ENCODE measurements at regions not wholly inside any gene's neighbourhood (a gene's known extent, or its start where the extent isn't known, plus 50 kb on each side); places are given as distances from the start of the nearest gene placed in this dataset.
"Not testable (repeated sequence)": the region's sequence is repeated elsewhere in the genome, so short reads cannot be mapped to it uniquely, and the experiment has no call there.

DNA sequence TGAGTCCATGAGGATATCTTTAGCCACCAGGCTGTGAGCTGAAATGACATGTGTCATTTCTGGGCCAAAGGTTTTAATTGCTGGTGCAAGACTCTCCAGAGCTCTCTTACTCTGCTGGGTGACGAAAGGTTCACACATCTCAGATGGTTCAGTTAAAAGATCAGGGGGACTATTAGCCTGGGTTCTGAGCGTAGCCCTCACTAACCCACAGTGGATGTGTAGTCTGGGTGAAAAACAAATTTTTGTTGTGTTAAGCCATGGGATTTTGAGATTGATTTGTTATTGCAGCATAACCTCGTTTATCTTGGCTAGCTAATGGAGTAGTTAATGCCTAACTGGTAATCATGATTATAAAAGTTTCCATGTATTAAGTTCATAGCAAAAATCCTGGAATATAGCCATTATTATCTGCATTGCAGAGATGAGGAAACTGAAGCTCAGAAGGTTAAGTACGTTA, 251.5 kb downstream of the RMST start:
- no peak for DNase-seq

DNA sequence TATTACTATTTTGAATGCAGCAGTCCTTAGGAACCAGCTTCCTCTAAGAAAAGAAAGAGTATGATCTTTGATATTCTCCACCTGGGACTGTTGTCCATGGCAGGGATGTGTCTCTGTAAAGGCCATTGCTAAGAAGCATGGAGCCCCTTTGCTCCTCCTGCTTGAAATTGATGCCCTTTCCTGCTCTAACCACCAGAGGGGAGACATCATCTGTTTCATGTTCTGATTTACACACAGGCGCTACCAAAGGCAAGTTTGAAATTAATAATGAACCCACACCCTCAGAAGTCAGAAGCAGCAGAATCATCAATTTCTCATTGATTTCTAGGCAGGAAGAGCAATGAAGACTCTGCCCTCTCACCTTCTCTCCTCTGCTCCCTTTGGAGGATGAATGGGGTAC, 253.8 kb downstream of the RMST start:
- no peak for DNase-seq

DNA sequence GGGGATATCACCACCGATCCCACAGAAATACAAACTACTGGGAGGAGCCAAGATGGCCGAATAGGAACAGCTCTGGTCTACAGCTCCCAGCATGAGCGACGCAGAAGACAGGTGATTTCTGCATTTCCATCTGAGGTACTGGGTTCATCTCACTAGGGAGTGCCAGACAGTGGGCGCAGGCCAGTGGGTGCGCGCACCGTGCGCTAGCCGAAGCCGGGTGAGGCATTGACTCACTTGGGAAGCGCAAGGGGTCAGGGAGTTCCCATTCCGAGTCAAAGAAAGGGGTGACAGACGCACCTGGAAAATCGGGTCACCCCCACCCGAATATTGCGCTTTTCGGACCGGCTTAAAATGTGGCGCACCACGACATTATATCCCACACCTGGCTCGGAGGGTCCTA, 261.2 kb downstream of the RMST start:
- DNase-seq: not testable (repeated sequence)

DNA sequence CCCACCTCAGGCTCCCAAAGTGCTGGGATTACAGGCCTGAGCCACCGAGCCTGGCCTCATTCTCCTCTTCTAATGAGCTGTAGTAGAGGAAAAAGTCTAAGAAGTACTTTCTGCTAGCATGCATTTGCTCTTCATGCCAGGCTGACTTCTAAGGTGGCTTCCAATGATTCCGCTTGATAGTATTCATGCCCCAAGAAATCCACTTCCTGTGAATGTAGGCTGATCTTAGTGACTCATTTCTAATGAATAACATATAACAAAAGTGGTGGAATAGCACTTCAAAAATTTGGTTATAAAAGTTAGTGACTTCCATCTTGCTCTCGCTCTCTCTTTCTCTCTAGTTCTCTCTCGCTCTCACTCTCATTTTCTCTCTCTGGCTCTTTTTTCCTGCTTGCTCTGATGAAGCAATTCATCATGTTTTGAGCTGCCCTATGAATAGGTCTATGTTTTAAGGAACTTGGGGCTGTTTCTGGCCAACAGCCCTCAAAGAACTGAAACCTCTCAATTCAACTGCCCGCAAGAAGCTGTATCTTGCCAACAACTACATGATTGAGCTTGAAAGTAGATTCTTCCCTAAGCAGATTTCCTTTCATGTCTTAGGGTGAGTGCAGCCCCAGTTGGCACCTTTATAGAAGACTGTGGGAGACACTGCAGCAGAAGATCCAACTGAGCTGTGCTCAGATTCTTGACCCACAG, 282.9 kb downstream of the RMST start:
- no peak for DNase-seq

DNA sequence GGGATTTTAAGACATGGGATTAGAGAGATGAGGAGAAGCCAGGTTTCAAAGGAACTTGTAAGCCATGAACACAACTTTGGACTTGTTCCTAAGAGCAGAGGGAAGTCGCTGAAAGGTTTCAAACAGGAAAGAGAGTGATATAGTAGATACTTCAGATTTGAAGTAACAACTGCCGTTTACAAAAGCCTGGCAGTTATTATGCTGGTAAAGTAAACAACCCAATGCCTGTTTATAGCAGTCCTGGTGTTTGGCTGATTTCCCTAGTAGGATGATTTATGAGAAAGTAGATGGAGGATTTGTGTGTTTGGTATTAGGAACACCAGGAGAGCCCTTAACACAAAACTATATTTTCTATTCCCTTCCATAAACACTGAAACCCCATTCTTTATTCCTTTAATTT, 285.7 kb downstream of the RMST start:
- no peak for DNase-seq

DNA sequence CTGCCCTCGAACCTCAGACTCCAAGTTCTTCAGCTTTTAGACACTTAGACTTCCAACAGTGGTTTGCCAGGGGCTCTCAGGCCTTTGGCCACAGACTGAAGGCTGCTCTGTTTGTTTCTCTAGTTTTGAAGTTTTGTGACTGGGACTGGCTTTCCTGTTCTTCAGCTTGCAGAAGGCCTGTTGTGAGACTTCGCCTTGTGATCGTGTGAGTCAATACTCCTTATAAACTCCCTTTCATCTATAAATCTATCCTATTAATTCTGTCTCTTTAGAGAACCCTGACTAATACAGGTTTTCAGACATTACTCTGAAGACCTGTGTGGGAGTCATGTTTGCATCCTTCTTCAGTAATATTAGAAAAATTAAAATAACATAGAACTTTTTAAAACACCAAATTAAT, 289.1 kb downstream of the RMST start:
- DNase-seq: no peak

DNA sequence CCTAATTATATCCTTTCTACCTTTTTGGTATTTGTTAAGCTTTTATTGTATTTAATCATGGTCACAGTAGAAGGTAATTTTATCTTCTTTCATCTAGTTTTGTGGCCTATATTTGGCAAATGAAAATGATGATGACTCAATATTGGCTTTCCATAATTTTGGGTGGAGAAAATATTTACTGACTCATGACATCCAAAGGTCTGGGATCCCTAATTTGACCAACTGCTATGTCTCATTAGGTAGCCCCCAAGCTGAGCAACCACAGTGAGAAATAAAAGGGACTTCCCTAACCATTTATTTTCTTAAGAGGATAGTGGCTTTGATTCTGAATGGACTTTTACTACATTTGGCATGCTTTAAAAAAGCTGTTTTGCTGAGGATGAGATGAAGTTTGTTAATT, 289.5 kb downstream of the RMST start:
- DNase-seq: no peak

DNA sequence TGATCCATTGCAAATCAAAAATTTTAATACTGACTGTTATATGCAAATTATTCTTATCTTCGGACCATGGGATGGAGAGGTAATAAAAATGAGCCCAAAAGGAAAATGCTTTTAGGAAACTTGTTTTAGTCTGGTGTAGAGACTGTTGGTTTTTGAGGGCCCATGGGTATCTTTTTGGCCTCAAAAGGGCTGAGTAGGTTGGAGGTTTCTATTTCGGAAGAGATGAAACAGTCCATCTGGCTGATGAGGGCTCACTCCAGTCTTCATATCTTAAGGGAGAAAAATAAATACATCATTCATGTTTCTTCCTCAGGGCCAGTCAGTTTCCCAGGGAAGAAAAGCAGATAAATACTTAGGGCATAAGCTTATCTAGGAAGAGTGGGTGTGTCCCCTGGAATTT, 290.7 kb downstream of the RMST start:
- no peak for DNase-seq

DNA sequence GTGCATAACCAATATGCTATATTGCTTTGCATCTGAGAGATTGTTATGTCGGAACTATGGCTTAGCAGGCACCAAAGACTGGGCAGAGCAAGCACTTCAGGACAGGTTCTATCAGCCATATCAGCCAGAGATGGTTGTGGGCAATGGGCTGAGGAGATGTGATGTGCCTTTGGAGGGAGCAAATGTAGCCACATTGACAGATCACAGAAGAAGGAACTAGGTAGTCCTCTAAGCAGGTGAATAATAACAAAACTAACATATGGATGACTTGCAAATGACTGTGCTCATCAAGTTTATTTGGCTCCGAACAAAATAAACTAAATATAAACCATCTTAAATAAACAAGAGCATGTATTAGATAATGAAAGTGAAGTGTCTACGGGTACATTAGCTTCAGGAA, 291.7 kb downstream of the RMST start:
- no peak for DNase-seq

DNA sequence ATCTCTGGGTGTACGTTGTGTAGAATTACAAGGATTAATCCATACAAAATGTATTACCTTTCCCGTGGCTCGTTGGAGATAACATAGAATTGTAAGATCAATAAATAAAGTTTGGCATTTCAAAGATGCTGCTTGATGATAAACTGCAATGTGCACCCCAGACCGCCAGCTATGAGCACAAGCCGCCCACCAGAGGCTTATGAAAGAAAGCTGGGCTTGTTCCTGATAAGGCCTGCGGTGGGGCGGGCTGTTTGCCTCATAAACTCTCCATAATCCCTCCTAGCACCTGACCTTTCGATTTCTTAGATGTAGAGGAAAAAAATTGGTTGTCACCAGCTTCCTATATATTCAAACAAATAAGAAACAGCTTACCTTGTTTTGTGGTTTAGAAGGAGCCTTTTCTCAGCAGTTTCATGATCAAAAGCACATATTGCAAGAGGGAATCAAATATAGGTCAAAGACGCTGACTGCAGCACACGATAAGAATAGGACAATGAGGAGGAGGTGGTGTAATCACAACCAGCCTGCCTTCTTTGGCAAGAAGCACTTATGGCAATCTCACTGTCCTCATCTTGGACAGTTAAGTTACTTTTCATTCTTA, 293.6 kb downstream of the RMST start:
- no peak for DNase-seq

DNA sequence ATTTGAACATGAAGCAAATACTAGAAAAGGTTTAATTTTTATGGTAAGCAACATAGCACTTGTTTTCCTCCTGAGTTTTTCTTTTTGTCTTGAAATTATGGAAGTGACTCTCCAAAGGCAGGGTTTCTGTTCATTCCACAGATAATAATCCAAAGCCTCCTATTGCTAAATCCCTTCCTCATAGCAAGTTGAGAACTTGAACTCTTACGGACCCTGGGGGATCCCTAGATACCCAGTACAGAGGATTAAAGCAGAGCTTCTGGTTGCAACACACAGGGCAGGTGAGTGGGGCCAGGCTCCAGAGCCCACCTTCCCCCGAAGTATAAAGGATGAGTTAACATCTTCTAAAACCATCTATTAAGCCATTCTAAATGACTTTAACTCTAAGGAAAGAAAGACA, 294.1 kb downstream of the RMST start:
- no peak for DNase-seq

DNA sequence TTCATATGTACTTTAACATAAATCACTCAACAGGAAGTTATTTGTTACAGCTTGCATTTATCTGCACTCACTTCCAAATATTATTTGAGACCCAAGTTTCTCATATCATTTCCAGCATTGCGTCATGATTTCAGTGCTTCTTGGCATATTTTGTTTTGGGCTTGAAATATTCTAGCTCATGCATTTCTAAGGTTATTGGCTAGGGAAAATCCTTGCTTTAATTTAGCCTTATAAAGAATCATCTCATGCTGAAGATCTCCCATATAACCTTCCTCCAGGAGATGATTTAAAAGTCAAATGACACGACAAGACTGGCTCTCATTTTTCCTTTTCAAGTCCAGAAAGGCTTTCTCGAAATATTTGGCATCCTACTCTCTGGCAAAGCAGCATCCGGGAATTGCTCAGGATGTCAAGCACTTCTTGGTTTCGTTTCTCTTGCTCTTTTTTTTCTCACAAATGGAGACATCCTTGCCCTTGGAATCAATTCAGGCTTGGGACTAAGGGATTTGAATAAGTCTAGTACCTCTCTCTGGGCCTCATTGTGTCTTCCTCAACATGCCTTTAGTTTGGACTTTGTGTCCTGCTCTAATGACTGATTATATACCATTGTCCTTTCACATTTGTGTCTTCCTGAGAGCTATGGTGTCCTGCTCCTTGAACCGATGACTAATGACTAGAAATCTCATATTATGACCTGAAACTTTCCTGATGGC, 295.0 kb downstream of the RMST start:
- no peak for DNase-seq

DNA sequence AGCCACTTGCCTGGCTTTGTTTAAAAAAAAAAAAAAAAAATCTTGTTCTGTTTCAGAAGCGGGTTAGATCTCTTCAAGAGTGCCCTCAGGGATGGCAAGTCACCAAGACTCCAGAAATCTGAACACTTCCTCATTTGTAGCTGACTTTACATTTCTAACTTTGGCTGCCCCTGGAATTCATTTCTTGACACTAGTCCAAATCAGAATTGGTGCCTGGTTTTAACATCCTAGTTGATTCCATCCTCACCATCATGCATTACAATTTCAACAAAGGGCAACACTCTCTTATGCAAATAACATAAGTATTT, 295.5 kb downstream of the RMST start:
- DNase-seq: no peak

DNA sequence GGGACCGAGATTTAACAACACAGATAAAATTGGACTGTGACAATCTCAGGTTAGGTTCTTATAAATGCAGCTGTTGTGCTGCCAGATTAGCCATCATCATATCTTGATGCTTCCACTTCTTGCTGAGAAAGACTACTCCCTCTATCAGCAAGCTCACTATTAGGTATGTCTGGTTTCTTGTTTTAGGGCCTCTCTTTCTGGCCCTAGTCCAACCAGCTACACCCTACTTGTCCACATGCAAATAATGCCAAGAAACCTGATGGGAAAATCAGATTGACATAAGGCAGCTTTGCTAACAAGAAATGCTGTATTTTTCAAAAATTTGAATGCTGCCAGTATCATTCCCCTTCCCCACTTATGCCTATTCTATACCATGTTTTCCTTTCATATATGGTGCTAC, 296.0 kb downstream of the RMST start:
- no peak for DNase-seq

DNA sequence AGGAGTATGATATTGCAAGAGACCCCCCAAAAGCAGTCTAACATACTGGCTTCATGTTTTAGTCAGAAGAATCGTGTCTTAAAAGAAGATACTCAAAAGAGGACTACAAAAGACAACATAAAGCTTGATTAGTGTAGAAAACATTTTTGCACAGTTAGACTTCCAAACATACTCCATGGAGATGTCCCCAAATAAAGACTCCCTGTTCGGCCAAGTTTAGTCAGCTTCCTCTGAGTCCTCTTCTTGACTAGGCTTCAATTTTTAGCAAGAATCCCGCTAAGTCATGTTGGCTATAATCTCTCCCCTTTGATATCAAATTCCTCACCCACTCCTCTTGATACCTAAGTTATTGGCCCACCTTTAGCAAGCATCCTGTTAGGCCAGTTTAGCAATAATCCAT, 298.0 kb downstream of the RMST start:
- no peak for DNase-seq

DNA sequence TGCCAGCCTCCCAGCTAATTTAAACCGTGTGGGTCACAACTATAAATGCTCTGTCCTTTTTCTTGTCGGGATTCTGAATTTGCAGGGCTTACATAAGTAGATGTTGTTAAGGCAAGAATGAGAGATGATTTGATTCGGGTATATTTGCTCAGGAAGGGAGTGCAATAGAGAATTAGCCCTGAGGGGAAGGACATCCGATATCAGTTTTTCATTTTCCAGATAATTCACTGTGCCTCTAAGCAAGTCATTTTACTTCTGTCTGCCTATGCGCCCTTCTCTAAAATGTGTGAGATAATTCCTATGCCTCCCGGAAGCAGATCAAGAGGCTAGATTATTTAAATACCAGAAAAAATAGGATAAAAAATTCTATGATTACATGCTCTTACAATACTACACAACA, 300.5 kb downstream of the RMST start:
- DNase-seq: no peak

DNA sequence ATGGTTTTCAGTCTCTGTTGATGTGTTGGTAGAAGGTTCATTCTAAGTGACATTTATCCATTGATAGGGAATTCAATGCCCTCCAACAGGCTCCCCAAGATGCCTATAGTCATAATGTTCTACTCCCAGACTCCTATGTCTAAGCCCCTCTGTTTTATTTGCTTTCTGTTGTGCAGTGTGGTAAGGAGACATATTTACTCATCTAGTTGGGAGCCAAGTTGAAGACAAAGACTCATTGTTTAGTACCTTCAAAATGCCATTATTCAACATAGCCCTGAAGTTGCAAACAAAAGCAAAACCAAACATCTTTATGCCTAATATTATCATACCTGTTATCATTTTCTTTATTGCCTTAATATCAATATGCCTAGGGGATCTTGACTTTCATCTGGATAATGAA, 302.1 kb downstream of the RMST start:
- DNase-seq: no peak

DNA sequence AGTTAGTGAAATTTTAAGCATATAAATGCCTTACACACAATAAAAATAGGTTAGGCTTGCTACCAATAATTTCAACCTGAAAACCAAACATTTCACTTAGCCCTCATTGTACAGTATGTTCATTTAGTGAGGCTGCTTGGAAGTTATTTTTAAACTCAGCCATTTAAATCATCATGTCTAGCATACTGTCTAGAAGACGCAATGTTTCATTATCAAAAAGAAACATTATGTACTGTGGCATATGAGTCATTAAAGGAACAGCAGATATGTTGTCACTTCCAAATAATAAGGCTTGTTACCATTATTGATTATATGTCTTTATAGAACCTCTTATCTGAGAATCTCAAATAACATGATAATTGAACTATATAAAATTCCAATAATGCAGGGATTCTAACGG, 304.7 kb downstream of the RMST start:
- DNase-seq: no peak

DNA sequence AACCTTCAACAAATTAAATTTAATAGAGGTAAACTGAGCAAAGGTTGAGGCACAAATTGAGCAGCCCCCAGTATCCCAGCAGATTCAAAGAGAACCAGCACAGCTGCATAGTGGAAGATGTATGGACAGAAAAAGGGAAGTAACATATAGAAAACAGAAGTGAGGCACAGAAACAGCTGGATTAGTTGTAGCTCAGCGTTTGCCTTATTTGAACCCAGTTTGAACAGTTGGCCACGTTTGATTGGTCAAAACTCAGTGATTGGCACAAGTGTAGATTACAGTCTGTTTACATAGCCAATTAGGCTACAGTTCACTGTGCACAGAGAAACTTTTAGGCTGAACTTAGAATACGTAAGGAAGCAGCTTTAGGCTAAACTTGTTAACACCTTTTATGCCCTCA, 315.5 kb downstream of the RMST start:
- no peak for DNase-seq

DNA sequence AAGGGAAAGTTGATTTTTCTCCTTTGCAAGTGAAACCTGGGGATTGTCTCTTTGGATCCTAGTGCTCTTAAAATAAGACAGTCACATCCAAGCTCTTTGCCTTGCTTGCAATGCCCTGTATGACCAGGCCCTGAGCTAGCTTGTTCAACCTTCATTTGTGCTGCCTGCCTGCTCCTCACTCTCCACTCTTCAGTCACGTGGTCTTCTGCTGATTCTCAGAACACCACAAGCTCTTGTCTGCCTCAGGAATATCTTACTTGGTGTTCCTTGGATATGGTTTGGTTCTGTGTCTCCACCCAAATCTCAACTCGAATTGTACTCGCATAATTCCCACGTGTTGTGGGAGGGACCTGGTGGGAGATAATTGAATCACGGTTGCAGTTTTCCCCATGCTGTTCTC, 318.7 kb downstream of the RMST start:
- no peak for DNase-seq

DNA sequence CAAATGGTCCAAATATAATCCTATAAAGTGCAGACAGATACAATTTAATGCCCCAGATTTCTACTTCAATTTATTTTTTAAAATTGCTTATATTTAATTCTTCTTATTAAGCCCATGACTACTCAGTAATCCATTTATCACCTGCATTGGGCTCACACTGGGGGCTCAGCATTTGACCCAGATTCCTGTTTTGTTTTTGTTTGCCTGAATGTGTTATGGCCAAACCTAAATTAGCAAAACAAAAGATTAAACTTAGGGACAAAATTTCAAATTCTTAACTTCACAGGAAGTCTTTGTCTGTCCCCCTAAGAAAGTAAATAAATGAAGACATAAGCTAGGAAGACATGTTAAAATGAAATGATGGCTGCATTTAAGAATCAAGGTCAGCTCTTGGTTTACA, 322.3 kb downstream of the RMST start:
- no peak for DNase-seq

DNA sequence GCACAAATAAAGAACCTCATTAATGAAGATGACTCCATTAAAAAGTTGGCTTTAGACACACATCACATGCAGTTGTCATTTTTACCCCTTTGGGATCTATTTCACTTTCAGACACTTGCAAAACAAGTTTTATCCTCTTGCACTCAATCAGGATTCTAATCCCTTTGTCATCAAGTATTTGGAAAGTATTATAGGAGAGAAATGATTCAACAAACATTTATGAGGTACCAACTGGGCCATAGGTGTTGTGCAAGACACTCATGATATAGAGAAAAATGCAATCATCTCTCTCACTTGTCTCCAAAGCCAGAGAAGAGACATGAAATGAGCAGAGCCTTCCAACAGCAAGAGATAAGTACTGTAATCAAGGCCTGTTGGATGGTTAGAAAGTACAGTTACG, 327.7 kb downstream of the RMST start:
- DNase-seq: no peak

DNA sequence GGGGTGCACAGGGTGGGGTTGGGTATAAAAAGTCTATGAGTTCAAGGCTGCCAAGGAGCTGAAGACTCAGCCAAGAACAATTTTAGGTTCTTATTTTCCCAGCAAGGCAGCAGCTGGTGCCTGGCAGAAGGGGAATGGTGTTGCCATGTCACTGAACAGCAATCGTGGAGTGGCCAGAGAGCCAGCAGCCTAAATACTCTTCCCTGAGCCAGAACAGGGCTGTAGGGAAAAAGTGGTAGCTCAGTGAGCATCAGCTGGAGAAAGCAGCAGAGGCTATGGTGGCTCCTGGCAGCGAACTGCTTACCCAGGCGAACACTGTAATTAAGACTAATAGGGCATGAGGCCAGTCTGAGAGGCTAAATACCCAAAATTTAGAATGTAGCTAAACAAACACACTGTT, 334.9 kb downstream of the RMST start:
- DNase-seq: no peak

DNA sequence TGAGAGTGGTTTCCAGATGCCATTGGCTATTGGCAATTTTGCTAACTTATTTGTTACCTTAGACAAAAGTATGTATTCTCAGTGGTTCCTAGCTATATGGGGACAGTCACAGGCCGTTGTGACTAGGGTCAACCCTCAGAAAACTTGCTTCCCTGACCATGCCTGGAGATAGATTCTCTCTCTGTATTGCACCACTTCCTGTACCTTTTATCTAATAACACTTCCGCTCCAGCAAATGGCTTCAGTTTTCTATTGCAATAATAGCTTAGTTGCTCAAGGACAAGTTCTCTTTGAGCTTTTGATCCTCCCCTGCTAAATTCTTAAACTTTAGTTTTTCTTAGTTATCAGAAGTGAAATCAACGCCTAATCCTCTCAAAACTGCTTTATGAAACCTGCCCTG, 338.0 kb downstream of the RMST start:
- no peak for DNase-seq

All from GDM1 (cell line).